HAP-1 (cell line): ENCODE measurements at regions not wholly inside any gene's neighbourhood (a gene's known extent, or its start where the extent isn't known, plus 50 kb on each side); places are given as distances from the start of the nearest gene placed in this dataset.

Experiments
- DNase-seq, 2 experiments: peaks; one replicate each; pipeline ENCODE4 v3.0.0-alpha.2; 2016 to 2020; ENCODE audit warnings: low spot score in 2 of 2
- H3K27me3 ChIP-seq: fragments of 250-450 bp; sonication (Bioruptor Pico); 2 replicates; pipeline ENCODE4 v1.5.1; 2020; ENCODE audit warnings: low read depth, mild to moderate bottlenecking, moderate library complexity
- H3K36me3 ChIP-seq: fragments of 250-450 bp; sonication (Bioruptor Pico); replicated peaks from 2 replicates; pipeline ENCODE4 v1.5.1; 2020; ENCODE audit warnings: mild to moderate bottlenecking
- H3K4me1 ChIP-seq: fragments of 250-450 bp; sonication (Bioruptor Pico); 2 replicates; pipeline ENCODE4 v1.5.1; 2020; ENCODE audit warnings: mild to moderate bottlenecking
- H3K4me3 ChIP-seq: fragments of 250-450 bp; sonication (Bioruptor Pico); 2 replicates; pipeline ENCODE4 v1.5.1; 2020; ENCODE audit warnings: mild to moderate bottlenecking, moderate library complexity
- H3K9me3 ChIP-seq: fragments of 250-450 bp; sonication (Bioruptor Pico); 2 replicates; pipeline ENCODE4 v1.5.1; 2020; ENCODE audit warnings: mild to moderate bottlenecking, moderate library complexity
- in situ Hi-C: fragments of 300-500 bp; cut with MboI; formaldehyde crosslinking; loops from 3 replicates; pipeline ENCODE4 v1.14.3; 2020; ENCODE audit warnings: low sequenced_read_pairs, inconsistent platforms, mixed read lengths

GRCh38 chr7:51701935-51702334, 385.3 kb upstream of the COBL start:
- no peak for DNase-seq
- Histone ChIP-seq H3K27me3 (no peaks in the 10 kb centered on the region), H3K4me1 (peaks cover 6% of the 10 kb centered on the region), H3K36me3 (no peaks in the 10 kb centered on the region), H3K9me3 (0 out of 2 replicates have a peak, but pooled peaks cover 4% of the 10 kb centered on the region), H3K4me3 (no peak overlapping the region)
- in situ Hi-C loops, result no loop called here

- no peaks in the 10 kb centered on the region for H3K27me3 ChIP-seq
- 0 out of 2 replicates have a peak, but pooled peaks cover 4% of the 10 kb centered on the region for H3K9me3 ChIP-seq
- no peaks in the 10 kb centered on the region for H3K36me3 ChIP-seq
- peak in 1 of 2 experiments; percentile 92 for DNase-seq
- H3K4me3 ChIP-seq, result no peak overlapping the region
- peaks cover 6% of the 10 kb centered on the region for H3K4me1 ChIP-seq
- in situ Hi-C loops, result no loop called here
Measured at GRCh38 chr7:51700593-51701215, 384.1 kb upstream of the COBL start.

GRCh38 chr7:51693258-51693657, 376.6 kb upstream of the COBL start:
- no peaks in the 10 kb centered on the region for H3K9me3 ChIP-seq
- in situ Hi-C loops, result no loop called here
- peaks cover 8% of the 10 kb centered on the region for H3K4me1 ChIP-seq
- no peaks in the 10 kb centered on the region for H3K36me3 ChIP-seq
- DNase-seq, result no peak
- no peaks in the 10 kb centered on the region for H3K27me3 ChIP-seq
- no peak overlapping the region for H3K4me3 ChIP-seq

GRCh38 chr7:51689547-51689946, 372.9 kb upstream of the COBL start:
- no peak overlapping the region for H3K4me3 ChIP-seq
- H3K9me3 ChIP-seq, result no peaks in the 10 kb centered on the region
- H3K4me1 ChIP-seq, result peaks cover 8% of the 10 kb centered on the region
- DNase-seq, result no peak
- no peaks in the 10 kb centered on the region for H3K36me3 ChIP-seq
- no peaks in the 10 kb centered on the region for H3K27me3 ChIP-seq
- in situ Hi-C loops, result no loop called here

- in situ Hi-C loops, result no loop called here
Measured at GRCh38 chr7:51685794-51686193, 369.2 kb upstream of the COBL start.

GRCh38 chr7:51680594-51681399, 364.2 kb upstream of the COBL start:
- in situ Hi-C loops, result no loop called here
- Histone ChIP-seq H3K4me3 (no peak overlapping the region), H3K36me3 (no peaks in the 10 kb centered on the region), H3K4me1 (no peaks in the 10 kb centered on the region), H3K9me3 (no peaks in the 10 kb centered on the region), H3K27me3 (no peaks in the 10 kb centered on the region)
- DNase-seq, result no peak

More at GRCh38 chr7:51685794-51686193, 369.2 kb upstream of the COBL start:
- Histone ChIP-seq H3K36me3 (no peaks in the 10 kb centered on the region), H3K4me3 (no peak overlapping the region), H3K27me3 (no peaks in the 10 kb centered on the region), H3K9me3 (no peaks in the 10 kb centered on the region), H3K4me1 (no peaks in the 10 kb centered on the region)
- DNase-seq, result no peak

- in situ Hi-C loops, result no loop called here
- Histone ChIP-seq H3K4me1 (no peaks in the 10 kb centered on the region), H3K27me3 (no peaks in the 10 kb centered on the region), H3K36me3 (no peaks in the 10 kb centered on the region), H3K9me3 (no peaks in the 10 kb centered on the region), H3K4me3 (no peak overlapping the region)
- no peak for DNase-seq
Measured at GRCh38 chr7:51679358-51679757, 362.7 kb upstream of the COBL start.

- peak; percentile 54 to 55 for DNase-seq
- in situ Hi-C loops, result no loop called here
- Histone ChIP-seq H3K36me3 (no peaks in the 10 kb centered on the region), H3K27me3 (no peaks in the 10 kb centered on the region), H3K9me3 (no peaks in the 10 kb centered on the region), H3K4me3 (no peak overlapping the region), H3K4me1 (peaks cover 12% of the 10 kb centered on the region)
Measured at GRCh38 chr7:51666751-51667150, 350.1 kb upstream of the COBL start.

GRCh38 chr7:51666266-51666665, 349.7 kb upstream of the COBL start:
- in situ Hi-C loops, result no loop called here
- H3K4me3 ChIP-seq, result no peak overlapping the region
- DNase-seq, result peak; percentile 58
- no peaks in the 10 kb centered on the region for H3K36me3 ChIP-seq
- no peaks in the 10 kb centered on the region for H3K27me3 ChIP-seq
- H3K4me1 ChIP-seq, result peaks cover 12% of the 10 kb centered on the region
- H3K9me3 ChIP-seq, result no peaks in the 10 kb centered on the region

- no peaks in the 10 kb centered on the region for H3K27me3 ChIP-seq
- H3K36me3 ChIP-seq, result no peaks in the 10 kb centered on the region
- no peaks in the 10 kb centered on the region for H3K9me3 ChIP-seq
- DNase-seq, result no peak
- in situ Hi-C loops, result no loop called here
- peaks cover 12% of the 10 kb centered on the region for H3K4me1 ChIP-seq
- no peak overlapping the region for H3K4me3 ChIP-seq
Measured at GRCh38 chr7:51665045-51665780, 348.6 kb upstream of the COBL start.

- in situ Hi-C loops, result no loop called here
- no peak for DNase-seq
- Histone ChIP-seq H3K4me1 (peaks cover 2% of the 10 kb centered on the region), H3K36me3 (no peaks in the 10 kb centered on the region), H3K9me3 (no peaks in the 10 kb centered on the region), H3K4me3 (no peak overlapping the region), H3K27me3 (no peaks in the 10 kb centered on the region)
Measured at GRCh38 chr7:51660516-51660915, 343.9 kb upstream of the COBL start.

- no peak for DNase-seq
- Histone ChIP-seq H3K4me3 (no peak overlapping the region), H3K27me3 (no peaks in the 10 kb centered on the region), H3K36me3 (no peaks in the 10 kb centered on the region), H3K9me3 (no peaks in the 10 kb centered on the region), H3K4me1 (no peaks in the 10 kb centered on the region)
- in situ Hi-C loops, result no loop called here
Measured at GRCh38 chr7:51658684-51659083, 342.1 kb upstream of the COBL start.

- in situ Hi-C loops, result no loop called here
Measured at GRCh38 chr7:51647931-51648351, 331.3 kb upstream of the COBL start.

GRCh38 chr7:51647486-51647885, 330.9 kb upstream of the COBL start:
- in situ Hi-C loops, result no loop called here
- Histone ChIP-seq H3K9me3 (no peaks in the 10 kb centered on the region), H3K27me3 (no peaks in the 10 kb centered on the region), H3K36me3 (no peaks in the 10 kb centered on the region; the same call in 1 of the 2 replicates), H3K4me1 (peaks cover 12% of the 10 kb centered on the region), H3K4me3 (no peak overlapping the region)
- peak in 1 of 2 experiments; percentile 30 for DNase-seq

More at GRCh38 chr7:51647931-51648351, 331.3 kb upstream of the COBL start:
- Histone ChIP-seq H3K36me3 (no peaks in the 10 kb centered on the region; the same call in 1 of the 2 replicates), H3K4me3 (no peak overlapping the region), H3K9me3 (no peaks in the 10 kb centered on the region), H3K27me3 (no peaks in the 10 kb centered on the region), H3K4me1 (peaks cover 12% of the 10 kb centered on the region)
- peak; percentile 92 to 94 for DNase-seq
